HEK293 (cell line): ENCODE measurements at regions not wholly inside any gene's neighbourhood (a gene's known extent, or its start where the extent isn't known, plus 50 kb on each side); places are given as distances from the start of the nearest gene placed in this dataset.

Experiments used
- CTCF ChIA-PET: fragments of 350-600 bp; formaldehyde crosslinking; extraction: SDS; loops from one replicate; lab custom pipeline; 2021; ENCODE audit warnings: antibody characterized with exemption; lab: Yijun Ruan, JAX
- POLR2A ChIA-PET: fragments of 300-600 bp; formaldehyde crosslinking; extraction: SDS; loops from one replicate; lab custom pipeline; 2020; ENCODE audit warnings: antibody characterized with exemption, inconsistent platforms; lab: Yijun Ruan, JAX
- H3K27ac ChIP-seq: fragments of 200-500 bp; sonication (Bioruptor generic); 2 replicates; pipeline ENCODE4 v1.5.1; 2014; ENCODE audit warnings: low read depth, low read length, control low read depth, inconsistent platforms; ENCODE audit errors: extremely low read depth
- H3K36me3 ChIP-seq, 2 experiments: fragments of 200-500 bp in 1 of 2; sonication (Bioruptor generic) in 1 of 2; 1 replicate in 1 of 2; 2 replicates in 1 of 2; pipeline ENCODE4 v1.5.1; 2014 to 2017; ENCODE audit warnings: inconsistent platforms in 2 of 2, low read length in 2 of 2; ENCODE audit not compliant: control insufficient read depth in 2 of 2, insufficient read depth in 1 of 2
- H3K4me1 ChIP-seq: fragments of 200-500 bp; sonication (Bioruptor generic); 2 replicates; pipeline ENCODE4 v1.5.1; 2014; ENCODE audit warnings: mild to moderate bottlenecking, low read length, inconsistent platforms; ENCODE audit not compliant: control insufficient read depth, insufficient read depth
- H3K4me3 ChIP-seq: 2 replicates; pipeline ENCODE4 v1.5.1; 2011; ENCODE audit warnings: low read depth, mild to moderate bottlenecking, control low read depth, low read length, moderate library complexity
- H3K9me3 ChIP-seq: fragments of 200-500 bp; sonication (Bioruptor generic); 2 replicates; pipeline ENCODE4 v1.5.1; 2014; ENCODE audit warnings: low read depth, low read length, inconsistent platforms; ENCODE audit not compliant: control insufficient read depth, insufficient read depth
- HOXC10 ChIP-seq: sonication (generic); formaldehyde crosslinking; IDR thresholded peaks from 2 replicates; pipeline ENCODE4 v1.8.1; 2023; ENCODE audit warnings: mild to moderate bottlenecking, missing genetic modification reagents
- OSR2 ChIP-seq: fragments of 450-650 bp; formaldehyde crosslinking; IDR thresholded peaks from 2 replicates; pipeline ENCODE4 v1.5.1; 2016; ENCODE audit warnings: missing biosample characterization, missing genetic modification characterization
- PATZ1 ChIP-seq: fragments of 450-650 bp; formaldehyde crosslinking; IDR thresholded peaks from 2 replicates; pipeline ENCODE4 v1.5.1; 2016; ENCODE audit warnings: missing biosample characterization, missing genetic modification characterization
- SP3 ChIP-seq: fragments of 450-650 bp; formaldehyde crosslinking; IDR thresholded peaks from 2 replicates; pipeline ENCODE4 v1.5.1; 2016; ENCODE audit warnings: missing biosample characterization, missing genetic modification characterization
- ZBTB20 ChIP-seq: fragments of 450-650 bp; formaldehyde crosslinking; IDR thresholded peaks from 2 replicates; pipeline ENCODE4 v1.5.1; 2016; ENCODE audit warnings: missing biosample characterization, missing genetic modification characterization
- ZBTB21 ChIP-seq: fragments of 450-650 bp; formaldehyde crosslinking; IDR thresholded peaks from 2 replicates; pipeline ENCODE4 v1.5.1; 2017; ENCODE audit warnings: missing biosample characterization, missing genetic modification characterization
- ZFHX2 ChIP-seq: fragments of 450-650 bp; formaldehyde crosslinking; conservative IDR thresholded peaks from 2 replicates; pipeline ENCODE4 v1.5.1; 2016; ENCODE audit warnings: missing biosample characterization, missing genetic modification characterization
- ZFP41 ChIP-seq: fragments of 450-650 bp; formaldehyde crosslinking; IDR thresholded peaks from 2 replicates; pipeline ENCODE4 v1.5.1; 2016; ENCODE audit warnings: missing biosample characterization, missing genetic modification characterization, borderline replicate concordance
- ZNF112 ChIP-seq: fragments of 450-650 bp; formaldehyde crosslinking; IDR thresholded peaks from 2 replicates; pipeline ENCODE4 v1.5.0; 2017; ENCODE audit warnings: missing biosample characterization, missing genetic modification characterization
- ZNF121 ChIP-seq: fragments of 450-650 bp; formaldehyde crosslinking; IDR thresholded peaks from 2 replicates; pipeline ENCODE4 v1.5.1; 2016; ENCODE audit warnings: missing biosample characterization, missing genetic modification characterization
- ZNF146 ChIP-seq: fragments of 450-650 bp; formaldehyde crosslinking; IDR thresholded peaks from 2 replicates; pipeline ENCODE4 v1.5.1; 2016; ENCODE audit warnings: missing biosample characterization, missing genetic modification characterization
- ZNF175 ChIP-seq: fragments of 450-650 bp; formaldehyde crosslinking; IDR thresholded peaks from 2 replicates; pipeline ENCODE4 v1.5.1; 2016; ENCODE audit warnings: missing biosample characterization, missing genetic modification characterization
- ZNF184 ChIP-seq: fragments of 450-650 bp; IDR thresholded peaks from 2 replicates; pipeline ENCODE4 v1.5.1; 2018; ENCODE audit warnings: missing biosample characterization, mild to moderate bottlenecking, missing genetic modification characterization
- ZNF19 ChIP-seq: fragments of 450-650 bp; formaldehyde crosslinking; IDR thresholded peaks from 2 replicates; pipeline ENCODE4; 2016; ENCODE audit warnings: missing biosample characterization, missing genetic modification characterization, low read depth
- ZNF311 ChIP-seq: fragments of 450-650 bp; formaldehyde crosslinking; IDR thresholded peaks from 2 replicates; pipeline ENCODE4 v1.5.1; 2017; ENCODE audit warnings: missing biosample characterization, missing genetic modification characterization, borderline replicate concordance
- ZNF341 ChIP-seq: fragments of 450-650 bp; formaldehyde crosslinking; IDR thresholded peaks from 2 replicates; pipeline ENCODE4; 2016; ENCODE audit warnings: low read depth, missing biosample characterization, missing genetic modification characterization
- ZNF433 ChIP-seq: fragments of 450-650 bp; formaldehyde crosslinking; IDR thresholded peaks from 2 replicates; pipeline ENCODE4 v1.5.1; 2016; ENCODE audit warnings: missing biosample characterization, missing genetic modification characterization, low read depth
- ZNF449 ChIP-seq: fragments of 450-650 bp; formaldehyde crosslinking; IDR thresholded peaks from 2 replicates; pipeline ENCODE4 v1.5.1; 2017; ENCODE audit warnings: missing biosample characterization, mild to moderate bottlenecking, missing genetic modification characterization, moderate library complexity
- ZNF555 ChIP-seq: fragments of 450-650 bp; formaldehyde crosslinking; conservative IDR thresholded peaks from 2 replicates; pipeline ENCODE4 v1.5.1; 2017; ENCODE audit warnings: missing biosample characterization, mild to moderate bottlenecking, missing genetic modification characterization, inconsistent platforms
- ZNF600 ChIP-seq: fragments of 450-650 bp; formaldehyde crosslinking; IDR thresholded peaks from 2 replicates; pipeline ENCODE4 v1.5.1; 2016; ENCODE audit warnings: missing biosample characterization, missing genetic modification characterization
- ZNF610 ChIP-seq: fragments of 450-650 bp; formaldehyde crosslinking; IDR thresholded peaks from 2 replicates; pipeline ENCODE4 v1.5.1; 2016; ENCODE audit warnings: missing biosample characterization, missing genetic modification characterization, borderline replicate concordance
- ZSCAN4 ChIP-seq: fragments of 450-650 bp; formaldehyde crosslinking; IDR thresholded peaks from 2 replicates; pipeline ENCODE4 v1.5.1; 2017; ENCODE audit warnings: missing biosample characterization, missing genetic modification characterization
- TF ChIP-seq, protein P1 (sequence below): fragments of 450-650 bp; formaldehyde crosslinking; IDR thresholded peaks from 2 replicates; pipeline ENCODE4 v1.5.1; 2017; ENCODE audit warnings: missing biosample characterization, missing genetic modification characterization
- TF ChIP-seq, protein P2 (sequence below): fragments of 450-650 bp; formaldehyde crosslinking; IDR thresholded peaks from 2 replicates; pipeline ENCODE4 v1.5.1; 2016; ENCODE audit warnings: missing biosample characterization, missing genetic modification characterization
- TF ChIP-seq, protein P3 (sequence below): fragments of 450-650 bp; formaldehyde crosslinking; IDR thresholded peaks from 2 replicates; pipeline ENCODE4 v1.5.1; 2016; ENCODE audit warnings: missing biosample characterization, missing genetic modification characterization, borderline replicate concordance

- Histone ChIP-seq H3K4me1 (no peaks in the 10 kb centered on the region), H3K4me3 (no peak overlapping the region), H3K9me3 (no peaks in the 10 kb centered on the region), H3K27ac (no peak overlapping the region), H3K36me3 (no peaks in the 10 kb centered on the region)
- ChIA-PET POLR2A (no interaction called here), CTCF (no interaction called here)
- TF ChIP-seq ZNF610 (tag by site-specific recombination), result no peak
- TF ChIP-seq ZNF555, result no peak
- no peak for TF ChIP-seq ZNF175 (tag by site-specific recombination)
- no peak for TF ChIP-seq ZBTB21 (tag by site-specific recombination)
- no peak for TF ChIP-seq ZFHX2 (tag by site-specific recombination)
- TF ChIP-seq ZNF433 (tag by site-specific recombination), result no peak
- no peak for TF ChIP-seq ZNF600 (tag by site-specific recombination)
- TF ChIP-seq ZBTB20 (tag by site-specific recombination), result no peak
- no peak for TF ChIP-seq ZNF121 (tag by site-specific recombination)
Observed at GRCh38 chr5:15079566-15079965, 208.0 kb upstream of the ANKH start.

DNA sequence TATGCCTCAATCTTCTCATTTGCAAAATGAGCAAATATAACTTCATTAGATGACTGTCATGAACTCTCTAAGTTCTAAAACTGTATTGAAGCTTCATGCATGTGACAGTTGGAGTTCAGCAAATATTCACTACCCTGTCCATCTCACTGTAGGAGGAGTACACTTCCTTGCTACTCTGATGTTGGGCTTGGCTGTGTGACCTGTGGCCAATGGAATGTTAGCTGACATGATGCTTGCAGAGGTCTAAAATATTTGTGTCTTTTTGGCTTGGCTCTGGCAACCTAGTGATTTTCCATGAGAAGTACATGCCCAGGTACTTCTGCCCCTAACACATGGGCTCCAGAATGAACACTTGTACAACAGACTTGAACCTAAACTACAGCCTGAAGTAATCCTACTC, 203.1 kb upstream of the ANKH start:
- CTCF ChIA-PET, result no interaction called here
- Histone ChIP-seq H3K4me1 (no peaks in the 10 kb centered on the region), H3K36me3 (no peaks in the 10 kb centered on the region), H3K9me3 (no peaks in the 10 kb centered on the region), H3K4me3 (no peak overlapping the region), H3K27ac (no peak overlapping the region)
- TF ChIP-seq ZNF311 (tag by site-specific recombination) (no peak), ZSCAN4 (tag by site-specific recombination) (no peak), ZFHX2 (tag by site-specific recombination) (no peak), ZNF19 (tag by site-specific recombination) (no peak), ZNF112 (no peak), SP3 (tag by site-specific recombination) (no peak), ZNF146 (no peak), ZFP41 (tag by site-specific recombination) (no peak), ZNF341 (tag by site-specific recombination) (no peak), ZNF449 (tag by site-specific recombination) (no peak), ZNF184 (no peak), HOXC10 (CRISPR knock-in tag) (no peak), PATZ1 (tag by site-specific recombination) (no peak), OSR2 (tag by site-specific recombination) (no peak), ZBTB20 (tag by site-specific recombination) (no peak)
- TF ChIP-seq, protein P1, sequence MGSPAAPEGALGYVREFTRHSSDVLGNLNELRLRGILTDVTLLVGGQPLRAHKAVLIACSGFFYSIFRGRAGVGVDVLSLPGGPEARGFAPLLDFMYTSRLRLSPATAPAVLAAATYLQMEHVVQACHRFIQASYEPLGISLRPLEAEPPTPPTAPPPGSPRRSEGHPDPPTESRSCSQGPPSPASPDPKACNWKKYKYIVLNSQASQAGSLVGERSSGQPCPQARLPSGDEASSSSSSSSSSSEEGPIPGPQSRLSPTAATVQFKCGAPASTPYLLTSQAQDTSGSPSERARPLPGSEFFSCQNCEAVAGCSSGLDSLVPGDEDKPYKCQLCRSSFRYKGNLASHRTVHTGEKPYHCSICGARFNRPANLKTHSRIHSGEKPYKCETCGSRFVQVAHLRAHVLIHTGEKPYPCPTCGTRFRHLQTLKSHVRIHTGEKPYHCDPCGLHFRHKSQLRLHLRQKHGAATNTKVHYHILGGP (tag by site-specific recombination), result no peak
- TF ChIP-seq, protein P2, sequence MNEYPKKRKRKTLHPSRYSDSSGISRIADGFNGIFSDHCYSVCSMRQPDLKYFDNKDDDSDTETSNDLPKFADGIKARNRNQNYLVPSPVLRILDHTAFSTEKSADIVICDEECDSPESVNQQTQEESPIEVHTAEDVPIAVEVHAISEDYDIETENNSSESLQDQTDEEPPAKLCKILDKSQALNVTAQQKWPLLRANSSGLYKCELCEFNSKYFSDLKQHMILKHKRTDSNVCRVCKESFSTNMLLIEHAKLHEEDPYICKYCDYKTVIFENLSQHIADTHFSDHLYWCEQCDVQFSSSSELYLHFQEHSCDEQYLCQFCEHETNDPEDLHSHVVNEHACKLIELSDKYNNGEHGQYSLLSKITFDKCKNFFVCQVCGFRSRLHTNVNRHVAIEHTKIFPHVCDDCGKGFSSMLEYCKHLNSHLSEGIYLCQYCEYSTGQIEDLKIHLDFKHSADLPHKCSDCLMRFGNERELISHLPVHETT (tag by site-specific recombination), result no peak
- TF ChIP-seq, protein P3, sequence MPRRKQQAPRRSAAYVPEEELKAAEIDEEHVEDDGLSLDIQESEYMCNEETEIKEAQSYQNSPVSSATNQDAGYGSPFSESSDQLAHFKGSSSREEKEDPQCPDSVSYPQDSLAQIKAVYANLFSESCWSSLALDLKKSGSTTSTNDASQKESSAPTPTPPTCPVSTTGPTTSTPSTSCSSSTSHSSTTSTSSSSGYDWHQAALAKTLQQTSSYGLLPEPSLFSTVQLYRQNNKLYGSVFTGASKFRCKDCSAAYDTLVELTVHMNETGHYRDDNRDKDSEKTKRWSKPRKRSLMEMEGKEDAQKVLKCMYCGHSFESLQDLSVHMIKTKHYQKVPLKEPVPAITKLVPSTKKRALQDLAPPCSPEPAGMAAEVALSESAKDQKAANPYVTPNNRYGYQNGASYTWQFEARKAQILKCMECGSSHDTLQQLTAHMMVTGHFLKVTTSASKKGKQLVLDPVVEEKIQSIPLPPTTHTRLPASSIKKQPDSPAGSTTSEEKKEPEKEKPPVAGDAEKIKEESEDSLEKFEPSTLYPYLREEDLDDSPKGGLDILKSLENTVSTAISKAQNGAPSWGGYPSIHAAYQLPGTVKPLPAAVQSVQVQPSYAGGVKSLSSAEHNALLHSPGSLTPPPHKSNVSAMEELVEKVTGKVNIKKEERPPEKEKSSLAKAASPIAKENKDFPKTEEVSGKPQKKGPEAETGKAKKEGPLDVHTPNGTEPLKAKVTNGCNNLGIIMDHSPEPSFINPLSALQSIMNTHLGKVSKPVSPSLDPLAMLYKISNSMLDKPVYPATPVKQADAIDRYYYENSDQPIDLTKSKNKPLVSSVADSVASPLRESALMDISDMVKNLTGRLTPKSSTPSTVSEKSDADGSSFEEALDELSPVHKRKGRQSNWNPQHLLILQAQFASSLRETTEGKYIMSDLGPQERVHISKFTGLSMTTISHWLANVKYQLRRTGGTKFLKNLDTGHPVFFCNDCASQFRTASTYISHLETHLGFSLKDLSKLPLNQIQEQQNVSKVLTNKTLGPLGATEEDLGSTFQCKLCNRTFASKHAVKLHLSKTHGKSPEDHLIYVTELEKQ (tag by site-specific recombination), result no peak
- POLR2A ChIA-PET, result no interaction called here
